SK-N-SH (cell line): ENCODE measurements at regions not wholly inside any gene's neighbourhood (a gene's known extent, or its start where the extent isn't known, plus 50 kb on each side); places are given as distances from the start of the nearest gene placed in this dataset.

Experiments
- CTCF ChIA-PET: fragments of 300-600, 350-600 bp; formaldehyde crosslinking; extraction: SDS; loops from one replicate; lab custom pipeline; 2021; lab: Yijun Ruan, JAX
- POLR2A ChIA-PET: fragments of 350-600 bp; sonication (Branson Sonifier 250); formaldehyde crosslinking; extraction: SDS; loops from one replicate; lab custom pipeline; 2020; ENCODE audit warnings: antibody characterized with exemption, inconsistent platforms; lab: Yijun Ruan, JAX
- DNase-seq: peaks from one replicate; pipeline ENCODE4 v3.0.0; 2012
- H2AFZ ChIP-seq: fragments of 200-600 bp; sonication (generic); 2 replicates; pipeline ENCODE4 v1.8.1; 2016; ENCODE audit warnings: antibody characterized with exemption, mild to moderate bottlenecking, low read depth
- H3F3A ChIP-seq: fragments of 200-600 bp; sonication (generic); replicated peaks from 2 replicates; pipeline ENCODE3; 2016; ENCODE audit warnings: antibody characterized with exemption, mild to moderate bottlenecking; ENCODE audit not compliant: insufficient read depth
- H3K27ac ChIP-seq, 2 experiments: fragments of 200-500 bp in 1 of 2; fragments of 200-600 bp in 1 of 2; sonication (Bioruptor generic) in 1 of 2; sonication (generic), shearing (Covaris generic) in 1 of 2; 2 replicates each; pipeline versions ENCODE4 v1.5.1 to v1.6.1; 2014 to 2016; ENCODE audit warnings: low read depth in 2 of 2, inconsistent platforms in 1 of 2, low read length in 1 of 2, mild to moderate bottlenecking in 1 of 2, mixed read lengths in 1 of 2
- H3K27me3 ChIP-seq: fragments of 200-600 bp; sonication (generic), shearing (Covaris generic); 2 replicates; pipeline ENCODE4 v1.6.1; 2016; ENCODE audit warnings: mixed run types; ENCODE audit not compliant: insufficient read depth
- H3K36me3 ChIP-seq, 2 experiments: fragments of 200-500 bp in 1 of 2; fragments of 200-600 bp in 1 of 2; sonication (Bioruptor generic) in 1 of 2; sonication (generic) in 1 of 2; replicated peaks in 1 of 2; 2 replicates each; pipeline versions ENCODE3 to v1.5.1; 2014 to 2016; ENCODE audit warnings: low read length in 1 of 2, mild to moderate bottlenecking in 1 of 2; ENCODE audit not compliant: insufficient read depth in 2 of 2, control insufficient read depth in 1 of 2
- H3K4me1 ChIP-seq, 2 experiments: fragments of 200-500 bp in 1 of 2; fragments of 200-600 bp in 1 of 2; sonication (Bioruptor generic) in 1 of 2; sonication (generic), shearing (Covaris generic) in 1 of 2; 2 replicates each; pipeline versions ENCODE4 v1.5.1 to v1.6.1; 2014 to 2016; ENCODE audit warnings: low read depth in 1 of 2, low read length in 1 of 2, mixed run types in 1 of 2; ENCODE audit not compliant: insufficient read depth in 2 of 2, control insufficient read depth in 1 of 2
- H3K4me2 ChIP-seq: fragments of 200-600 bp; sonication (generic), shearing (Covaris generic); 2 replicates; pipeline ENCODE4 v1.6.1; 2017; ENCODE audit warnings: mixed run types
- H3K4me3 ChIP-seq, 2 experiments: fragments of 200-500 bp in 1 of 2; fragments of 200-600 bp in 1 of 2; sonication (Bioruptor generic) in 1 of 2; sonication (generic), shearing (Covaris generic) in 1 of 2; 2 replicates each; pipeline versions ENCODE4 v1.5.1 to v1.8.1; 2014 to 2016; ENCODE audit warnings: low read depth in 2 of 2, inconsistent platforms in 1 of 2, low read length in 1 of 2, mild to moderate bottlenecking in 1 of 2, mixed read lengths in 1 of 2, moderate library complexity in 1 of 2
- H3K79me2 ChIP-seq: fragments of 200-600 bp; sonication (generic); 2 replicates; pipeline ENCODE4 v1.8.1; 2017; ENCODE audit warnings: mild to moderate bottlenecking; ENCODE audit not compliant: insufficient read depth
- H3K9ac ChIP-seq: fragments of 200-600 bp; sonication (generic); 2 replicates; pipeline ENCODE4 v1.6.1; 2017; ENCODE audit warnings: mixed run types
- H3K9me2 ChIP-seq: fragments of 200-600 bp; sonication (generic); 2 replicates; pipeline ENCODE4 v1.6.1; 2017; ENCODE audit warnings: mixed run types
- H3K9me3 ChIP-seq: fragments of 200-600 bp; sonication (generic); 2 replicates; pipeline ENCODE4 v1.6.1; 2017; ENCODE audit warnings: mixed run types, mild to moderate bottlenecking, moderate library complexity
- H4K20me1 ChIP-seq: fragments of 200-600 bp; sonication (generic); 2 replicates; pipeline ENCODE4 v1.6.1; 2017; ENCODE audit warnings: mild to moderate bottlenecking, mixed run types; ENCODE audit not compliant: insufficient read depth
- FOSL2 ChIP-seq: IDR thresholded peaks from 2 replicates; pipeline ENCODE4 v1.4.0; 2012; ENCODE audit warnings: low read depth, mild to moderate bottlenecking, moderate library complexity, borderline replicate concordance
- FOXM1 ChIP-seq: IDR thresholded peaks from 2 replicates; pipeline ENCODE4 v1.4.0; 2012; ENCODE audit warnings: low read depth, mild to moderate bottlenecking
- GATA2 ChIP-seq: sonication (generic); formaldehyde crosslinking; IDR thresholded peaks from 2 replicates; pipeline ENCODE4 v1.5.0; 2020; ENCODE audit warnings: mild to moderate bottlenecking, missing genetic modification reagents
- IRF3 ChIP-seq: fragments of 150-350 bp; IDR thresholded peaks from 2 replicates; pipeline ENCODE4 v1.6.1; 2016; ENCODE audit warnings: mild to moderate bottlenecking, low read depth, low read length
- JUND ChIP-seq: IDR thresholded peaks from 2 replicates; pipeline ENCODE4 v1.4.0; 2012
- MEF2A ChIP-seq: IDR thresholded peaks from 2 replicates; pipeline ENCODE4 v1.4.0; 2012; ENCODE audit warnings: low read depth, borderline replicate concordance
- MXI1 ChIP-seq: IDR thresholded peaks from 2 replicates; pipeline ENCODE4 v1.6.1; 2012; ENCODE audit warnings: mild to moderate bottlenecking, low read depth, low read length, improper control_type of control experiment
- PBX3 ChIP-seq: IDR thresholded peaks from 2 replicates; pipeline ENCODE4; 2012
- POLR2AphosphoS5 ChIP-seq: IDR thresholded peaks from 2 replicates; pipeline ENCODE4 v1.6.1; 2012; ENCODE audit warnings: low read depth, low read length
- RAD21 ChIP-seq: IDR thresholded peaks from 2 replicates; pipeline ENCODE4 v1.6.1; 2012; ENCODE audit warnings: mild to moderate bottlenecking, low read length
- RCOR1 ChIP-seq: fragments of 150-350 bp; IDR thresholded peaks from 2 replicates; pipeline ENCODE4 v1.6.1; 2017; ENCODE audit warnings: antibody characterized with exemption, low read length
- RFX5 ChIP-seq: IDR thresholded peaks from 2 replicates; pipeline ENCODE4 v1.6.1; 2012; ENCODE audit warnings: mild to moderate bottlenecking, improper control_type of control experiment, low read length
- SMC3 ChIP-seq: IDR thresholded peaks from 2 replicates; pipeline ENCODE4 v1.6.1; 2012; ENCODE audit warnings: low read depth, low read length, improper control_type of control experiment
- TEAD4 ChIP-seq: IDR thresholded peaks from 2 replicates; pipeline ENCODE4 v1.4.0; 2012; ENCODE audit warnings: mild to moderate bottlenecking, borderline replicate concordance; ENCODE audit not compliant: insufficient read depth
- USF1 ChIP-seq: IDR thresholded peaks from 2 replicates; pipeline ENCODE4 v1.4.0; 2012; ENCODE audit warnings: low read depth, borderline replicate concordance
- USF2 ChIP-seq: fragments of 150-350 bp; IDR thresholded peaks from 2 replicates; pipeline ENCODE4 v1.6.1; 2017; ENCODE audit warnings: antibody characterized with exemption, low read length, low read depth, borderline replicate concordance
- YY1 ChIP-seq: IDR thresholded peaks from 2 replicates; pipeline ENCODE4 v1.4.0; 2012; ENCODE audit warnings: low read depth, mild to moderate bottlenecking
- ZBTB33 ChIP-seq: IDR thresholded peaks from 2 replicates; pipeline ENCODE4 v1.4.0; 2012; ENCODE audit warnings: low read depth, borderline replicate concordance

- no peak for TF ChIP-seq PBX3
- TF ChIP-seq, all 33 proteins: peak for 0
Measured at GRCh38 chrX:122301491-122301890, 882.6 kb upstream of the GRIA3 start (continued).

GRCh38 chrX:122303761-122304160 lies 880.3 kb upstream of the GRIA3 start:
- Histone ChIP-seq H3K9ac (no peak overlapping the region), H3K4me2 (no peak overlapping the region), H4K20me1 (no peaks in the 10 kb centered on the region), H3K9me2 (no peaks in the 10 kb centered on the region), H3K4me3 (no peak overlapping the region), H3F3A (no peaks in the 10 kb centered on the region), H3K36me3 (no peaks in the 10 kb centered on the region), H3K4me1 (no peaks in the 10 kb centered on the region), H3K27me3 (no peaks in the 10 kb centered on the region), H3K9me3 (no peaks in the 10 kb centered on the region), H3K79me2 (no peaks in the 10 kb centered on the region), H3K27ac (no peak overlapping the region), H2AFZ (no peak overlapping the region)
- no peak for TF ChIP-seq IRF3
- TF ChIP-seq PBX3: no peak
- TF ChIP-seq FOSL2: no peak
- no peak for TF ChIP-seq MEF2A
- no peak for TF ChIP-seq RAD21
- no peak for TF ChIP-seq SMC3
- no peak for TF ChIP-seq JUND
- TF ChIP-seq POLR2AphosphoS5: no peak
- no peak for TF ChIP-seq USF2
- no peak for TF ChIP-seq USF1
- TF ChIP-seq RFX5: no peak
- no peak for TF ChIP-seq ZBTB33
- TF ChIP-seq RCOR1: no peak
- no peak for TF ChIP-seq YY1
- TF ChIP-seq TEAD4: no peak
- no peak for TF ChIP-seq GATA2
- TF ChIP-seq FOXM1: no peak
- TF ChIP-seq MXI1: no peak
- ChIA-PET CTCF (no interaction called here), POLR2A (no interaction called here)
- no peak for DNase-seq
